ENCODE measurements at regions not wholly inside any gene's neighbourhood (a gene's known extent, or its start where the extent isn't known, plus 50 kb on each side); places are given as distances from the start of the nearest gene placed in this dataset.

GRCh38 chr6:84415517-84415916 is 188.1 kb upstream of the CEP162 start:
- Mint-ChIP-seq H3K36me3 (ENCODE audit: low read depth) (no peaks in the 10 kb centered on the region), H3K27me3 (peaks cover 4% of the 10 kb centered on the region), H3K4me1 (ENCODE audit: low read depth) (no peaks in the 10 kb centered on the region), H3K9me3 (peaks cover 3% of the 10 kb centered on the region), H3K4me3 (no peak overlapping the region), H3K27ac (no peak overlapping the region)
- Histone ChIP-seq H3K4me3 (ENCODE audit: low read length) (no peak overlapping the region), H3K4me1 (ENCODE audit: insufficient read depth, low read length) (no peaks in the 10 kb centered on the region), H3K36me3 (ENCODE audit: insufficient read depth, low read length) (no peaks in the 10 kb centered on the region), H3K9me3 (ENCODE audit: control insufficient read depth in 1 of 2, insufficient read depth in 1 of 2, low read length in 2 of 2) (no peaks in the 10 kb centered on the region), H3K27ac (ENCODE audit: low read depth in 1 of 2, low read length in 2 of 2) (no peak overlapping the region), H3K27me3 (ENCODE audit: control insufficient read depth in 1 of 2, insufficient read depth in 2 of 2, low read length in 2 of 2) (no peaks in the 10 kb centered on the region)
- TF ChIP-seq CTCF (IDR thresholded peaks at IDR 0.05): no peak
- CTCF ChIA-PET: no interaction called here
- intact Hi-C loops (cut with DNase I, micrococcal nuclease): no loop called here
- DNase-seq: no peak
- no peak for ATAC-seq (ENCODE audit: poor library complexity)
- POLR2A ChIA-PET: no interaction called here

- Histone ChIP-seq H3K4me3 (ENCODE audit: low read length) (no peak overlapping the region), H3K4me1 (ENCODE audit: insufficient read depth, low read length) (no peaks in the 10 kb centered on the region), H3K27ac (ENCODE audit: low read depth in 1 of 2, low read length in 2 of 2) (no peak overlapping the region), H3K36me3 (ENCODE audit: insufficient read depth, low read length) (no peaks in the 10 kb centered on the region), H3K9me3 (ENCODE audit: control insufficient read depth in 1 of 2, insufficient read depth in 1 of 2, low read length in 2 of 2) (no peaks in the 10 kb centered on the region), H3K27me3 (ENCODE audit: control insufficient read depth in 1 of 2, insufficient read depth in 2 of 2, low read length in 2 of 2) (no peaks in the 10 kb centered on the region)
- DNase-seq (no peak), ATAC-seq (ENCODE audit: poor library complexity) (no peak)
- H3K27ac Mint-ChIP-seq: no peak overlapping the region
- H3K9me3 Mint-ChIP-seq: peaks cover 3% of the 10 kb centered on the region
- POLR2A ChIA-PET: no interaction called here
- H3K4me1 Mint-ChIP-seq (ENCODE audit: low read depth): no peaks in the 10 kb centered on the region
- intact Hi-C loops (cut with DNase I, micrococcal nuclease): no loop called here
- CTCF ChIA-PET: no interaction called here
- H3K27me3 Mint-ChIP-seq: peaks cover 4% of the 10 kb centered on the region
- H3K36me3 Mint-ChIP-seq (ENCODE audit: low read depth): no peaks in the 10 kb centered on the region
- no peak for TF ChIP-seq CTCF (IDR thresholded peaks at IDR 0.05)
- no peak overlapping the region for H3K4me3 Mint-ChIP-seq
These were observed 187.6 kb upstream of the CEP162 start for GRCh38 chr6:84415068-84415467.

- H3K27ac Mint-ChIP-seq: no peak overlapping the region
- H3K4me3 Mint-ChIP-seq: no peak overlapping the region
- Histone ChIP-seq H3K27me3 (ENCODE audit: control insufficient read depth in 1 of 2, insufficient read depth in 2 of 2, low read length in 2 of 2) (no peaks in the 10 kb centered on the region), H3K4me1 (ENCODE audit: insufficient read depth, low read length) (no peaks in the 10 kb centered on the region), H3K27ac (ENCODE audit: low read depth in 1 of 2, low read length in 2 of 2) (no peak overlapping the region), H3K9me3 (ENCODE audit: control insufficient read depth in 1 of 2, insufficient read depth in 1 of 2, low read length in 2 of 2) (no peaks in the 10 kb centered on the region), H3K4me3 (ENCODE audit: low read length) (no peak overlapping the region), H3K36me3 (ENCODE audit: insufficient read depth, low read length) (no peaks in the 10 kb centered on the region)
- no peaks in the 10 kb centered on the region for H3K36me3 Mint-ChIP-seq (ENCODE audit: low read depth)
- intact Hi-C loops (cut with DNase I, micrococcal nuclease): no loop called here
- H3K4me1 Mint-ChIP-seq (ENCODE audit: low read depth): no peaks in the 10 kb centered on the region
- ChIA-PET POLR2A (no interaction called here), CTCF (no interaction called here)
- peaks cover 3% of the 10 kb centered on the region for H3K9me3 Mint-ChIP-seq
- DNase-seq: no peak
- TF ChIP-seq CTCF (IDR thresholded peaks at IDR 0.05): no peak
- ATAC-seq (ENCODE audit: poor library complexity): no peak
- H3K27me3 Mint-ChIP-seq: peaks cover 4% of the 10 kb centered on the region
These were observed 187.1 kb upstream of the CEP162 start for GRCh38 chr6:84414531-84414930.
